HL-60 (cell line): ENCODE measurements at regions not wholly inside any gene's neighbourhood (a gene's known extent, or its start where the extent isn't known, plus 50 kb on each side); places are given as distances from the start of the nearest gene placed in this dataset.

Source experiments
- DNase-seq, 2 experiments: peaks; one replicate each; pipeline ENCODE4 v3.0.0-alpha.2; 2010 to 2020; ENCODE audit warnings: low read depth in 1 of 2, low spot score in 1 of 2
- H3K27ac ChIP-seq: fragments of 250-450 bp; sonication (Bioruptor Pico); replicated peaks from 2 replicates; pipeline ENCODE4 v1.5.1; 2020; ENCODE audit warnings: mild to moderate bottlenecking, moderate library complexity
- H3K27me3 ChIP-seq: fragments of 250-450 bp; sonication (Bioruptor Pico); 2 replicates; pipeline ENCODE4 v1.5.1; 2021; ENCODE audit warnings: mild to moderate bottlenecking, moderate library complexity; ENCODE audit not compliant: insufficient read depth, poor library complexity, severe bottlenecking
- H3K4me3 ChIP-seq: replicated peaks from 2 replicates; pipeline ENCODE4 v1.5.1; 2011; ENCODE audit warnings: mild to moderate bottlenecking, control low read depth, low read length; ENCODE audit not compliant: insufficient read depth
- GABPA ChIP-seq: IDR thresholded peaks from 2 replicates; pipeline ENCODE4 v1.6.1; 2012; ENCODE audit warnings: low read depth
- POLR2AphosphoS5 ChIP-seq: IDR thresholded peaks from 2 replicates; pipeline ENCODE4 v1.6.1; 2012; ENCODE audit warnings: low read depth
- REST ChIP-seq: IDR thresholded peaks from 2 replicates; pipeline ENCODE4 v1.6.1; 2012; ENCODE audit warnings: low read depth; ENCODE audit not compliant: insufficient replicate concordance
- SPI1 ChIP-seq: IDR thresholded peaks from 2 replicates; pipeline ENCODE4 v1.6.1; 2012; ENCODE audit warnings: low read depth, mild to moderate bottlenecking, borderline replicate concordance
- TF ChIP-seq, protein P1 (sequence below): IDR thresholded peaks from one replicate; pipeline ENCODE4 v1.5.1; 2011; ENCODE audit warnings: low read length, control low read depth, inconsistent platforms; ENCODE audit not compliant: insufficient read depth

- Histone ChIP-seq H3K27ac (no peak overlapping the region), H3K27me3 (no peaks in the 10 kb centered on the region), H3K4me3 (no peak overlapping the region)
- TF ChIP-seq, protein P1, sequence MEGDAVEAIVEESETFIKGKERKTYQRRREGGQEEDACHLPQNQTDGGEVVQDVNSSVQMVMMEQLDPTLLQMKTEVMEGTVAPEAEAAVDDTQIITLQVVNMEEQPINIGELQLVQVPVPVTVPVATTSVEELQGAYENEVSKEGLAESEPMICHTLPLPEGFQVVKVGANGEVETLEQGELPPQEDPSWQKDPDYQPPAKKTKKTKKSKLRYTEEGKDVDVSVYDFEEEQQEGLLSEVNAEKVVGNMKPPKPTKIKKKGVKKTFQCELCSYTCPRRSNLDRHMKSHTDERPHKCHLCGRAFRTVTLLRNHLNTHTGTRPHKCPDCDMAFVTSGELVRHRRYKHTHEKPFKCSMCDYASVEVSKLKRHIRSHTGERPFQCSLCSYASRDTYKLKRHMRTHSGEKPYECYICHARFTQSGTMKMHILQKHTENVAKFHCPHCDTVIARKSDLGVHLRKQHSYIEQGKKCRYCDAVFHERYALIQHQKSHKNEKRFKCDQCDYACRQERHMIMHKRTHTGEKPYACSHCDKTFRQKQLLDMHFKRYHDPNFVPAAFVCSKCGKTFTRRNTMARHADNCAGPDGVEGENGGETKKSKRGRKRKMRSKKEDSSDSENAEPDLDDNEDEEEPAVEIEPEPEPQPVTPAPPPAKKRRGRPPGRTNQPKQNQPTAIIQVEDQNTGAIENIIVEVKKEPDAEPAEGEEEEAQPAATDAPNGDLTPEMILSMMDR = no peak
- TF ChIP-seq REST (no peak), SPI1 (no peak), POLR2AphosphoS5 (no peak), GABPA (no peak)
- no peak for DNase-seq
Observed at GRCh38 chr2:117631152-117631945, 183.1 kb upstream of the DDX18 start.

DNA sequence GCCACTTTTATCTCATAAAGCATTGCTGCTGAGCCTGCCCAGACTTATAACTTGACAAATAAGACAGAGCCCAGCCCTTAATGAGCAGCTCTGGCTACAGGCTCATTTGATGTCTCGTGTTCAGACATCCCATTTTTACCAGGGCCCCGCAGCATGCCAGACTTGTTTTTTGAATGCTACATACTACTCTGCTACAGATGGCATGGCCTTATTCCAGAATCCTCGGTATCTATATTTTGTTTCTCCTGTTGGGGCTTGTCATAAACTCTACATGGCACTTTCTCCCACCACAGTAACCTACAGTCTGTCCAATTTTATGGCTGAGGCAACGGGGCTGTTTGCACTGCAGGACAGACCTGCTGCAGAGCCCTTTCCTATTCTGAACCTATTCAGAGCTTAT, 179.0 kb upstream of the DDX18 start:
- TF ChIP-seq SPI1 = no peak
- no peak for TF ChIP-seq GABPA
- TF ChIP-seq POLR2AphosphoS5 = no peak
- TF ChIP-seq REST = no peak
- TF ChIP-seq, protein P1 = no peak
- H3K4me3 ChIP-seq = no peak overlapping the region
- DNase-seq = no peak

DNA sequence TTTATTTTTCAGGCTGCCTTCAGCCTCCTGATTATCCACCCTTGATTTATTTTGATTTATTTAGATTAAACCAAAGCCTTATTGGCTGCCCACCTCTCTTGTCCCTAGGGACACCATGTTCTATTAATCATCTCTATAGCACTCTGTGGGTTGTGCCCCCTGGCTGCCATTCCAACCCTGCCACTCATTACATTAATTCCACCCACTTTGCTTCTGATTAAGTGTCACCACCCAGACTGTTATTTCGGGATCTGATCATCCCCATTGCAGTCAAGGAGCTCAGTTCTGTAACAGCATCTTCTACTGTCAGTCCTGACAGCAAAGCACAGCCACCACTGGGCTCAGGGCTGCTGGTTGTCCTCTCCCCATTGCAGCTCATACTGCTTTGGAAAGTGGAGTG, 175.1 kb upstream of the DDX18 start:
- H3K4me3 ChIP-seq = no peak overlapping the region
- H3K27ac ChIP-seq = no peak overlapping the region
- DNase-seq = no peak
- no peaks in the 10 kb centered on the region for H3K27me3 ChIP-seq
- TF ChIP-seq REST (no peak), POLR2AphosphoS5 (no peak), SPI1 (no peak), GABPA (no peak)
- TF ChIP-seq, protein P1 = no peak

More for the DNA sequence above, 179.0 kb upstream of the DDX18 start:
- Histone ChIP-seq H3K27me3 (no peaks in the 10 kb centered on the region), H3K27ac (no peak overlapping the region)
